Neuronal stem cell (in vitro differentiated cells): ENCODE measurements at regions not wholly inside any gene's neighbourhood (a gene's known extent, or its start where the extent isn't known, plus 50 kb on each side); places are given as distances from the start of the nearest gene placed in this dataset.

ENCODE experiments used
- DNase-seq: peaks from one replicate; pipeline ENCODE4 v3.0.0-alpha.2; 2013; ENCODE audit warnings: low spot score
- H2AFZ ChIP-seq: one replicate; pipeline ENCODE4 v1.6.1; 2013; ENCODE audit warnings: mild to moderate bottlenecking, low read length, inconsistent platforms
- H2AK5ac ChIP-seq: 2 replicates; pipeline ENCODE4 v1.6.1; 2013; ENCODE audit warnings: low read depth, mild to moderate bottlenecking, inconsistent platforms, low read length, moderate library complexity, mixed read lengths
- H2BK120ac ChIP-seq: 2 replicates; pipeline ENCODE4 v1.6.1; 2013; ENCODE audit warnings: low read depth, mild to moderate bottlenecking, inconsistent platforms, low read length, moderate library complexity, mixed read lengths
- H2BK12ac ChIP-seq: one replicate; pipeline ENCODE4 v1.6.1; 2013; ENCODE audit warnings: low read length, inconsistent platforms
- H2BK15ac ChIP-seq: 2 replicates; pipeline ENCODE4 v1.6.1; 2013; ENCODE audit warnings: mild to moderate bottlenecking, low read length, inconsistent platforms, mixed read lengths
- H2BK5ac ChIP-seq: one replicate; pipeline ENCODE4 v1.6.1; 2013; ENCODE audit warnings: inconsistent platforms, mild to moderate bottlenecking, low read length, moderate library complexity
- H3K14ac ChIP-seq: one replicate; pipeline ENCODE4 v1.6.1; 2013; ENCODE audit warnings: low read length, inconsistent platforms
- H3K18ac ChIP-seq: 2 replicates; pipeline ENCODE4 v1.6.1; 2013; ENCODE audit warnings: low read length, inconsistent platforms
- H3K23ac ChIP-seq: 2 replicates; pipeline ENCODE4 v1.6.1; 2013; ENCODE audit warnings: low read depth, mild to moderate bottlenecking, mixed read lengths, low read length, inconsistent platforms; ENCODE audit not compliant: poor library complexity
- H3K27ac ChIP-seq: replicated peaks from 3 replicates; pipeline ENCODE4 v1.5.1; 2013; ENCODE audit warnings: low read length, inconsistent platforms
- H3K27me3 ChIP-seq, 3 experiments: 2 replicates each; pipeline ENCODE4 v1.6.1; 2013; ENCODE audit warnings: low read length in 3 of 3, mild to moderate bottlenecking in 2 of 3, inconsistent platforms in 1 of 3, low read depth in 1 of 3, mixed read lengths in 1 of 3, moderate library complexity in 1 of 3; ENCODE audit not compliant: control insufficient read depth in 3 of 3, insufficient read depth in 3 of 3
- H3K36me3 ChIP-seq, 2 donors: replicated peaks in 1 of 2; 2 replicates each; pipeline ENCODE4 v1.6.1; 2013; ENCODE audit warnings: low read length in 2 of 2; ENCODE audit not compliant: control insufficient read depth in 2 of 2, insufficient read depth in 2 of 2
- H3K4ac ChIP-seq: 2 replicates; pipeline ENCODE4 v1.6.1; 2013; ENCODE audit warnings: inconsistent platforms, mild to moderate bottlenecking, low read length, moderate library complexity
- H3K4me1 ChIP-seq, 2 donors: 1 replicate in 1 of 2; 2 replicates in 1 of 2; pipeline ENCODE4 v1.6.1; 2013; ENCODE audit warnings: low read length in 2 of 2, low read depth in 1 of 2; ENCODE audit not compliant: control insufficient read depth in 2 of 2, insufficient read depth in 1 of 2
- H3K4me2 ChIP-seq: one replicate; pipeline ENCODE4 v1.6.1; 2013; ENCODE audit warnings: mild to moderate bottlenecking, low read length, inconsistent platforms; ENCODE audit not compliant: insufficient read depth, poor library complexity, severe bottlenecking
- H3K4me3 ChIP-seq, 2 donors: 2 replicates each; pipeline ENCODE4 v1.5.1; 2013; ENCODE audit warnings: low read length in 2 of 2, mild to moderate bottlenecking in 2 of 2, inconsistent platforms in 1 of 2, moderate library complexity in 1 of 2
- H3K79me1 ChIP-seq: one replicate; pipeline ENCODE4 v1.6.1; 2013; ENCODE audit warnings: low read depth, mild to moderate bottlenecking, inconsistent platforms, low read length, moderate library complexity
- H3K9ac ChIP-seq: one replicate; pipeline ENCODE4 v1.6.1; 2013; ENCODE audit warnings: mild to moderate bottlenecking, low read depth, low read length, inconsistent platforms; ENCODE audit not compliant: poor library complexity
- H3K9me3 ChIP-seq, 2 donors: replicated peaks in 1 of 2; 2 replicates each; pipeline versions ENCODE3 to v1.6.1; 2013; ENCODE audit warnings: low read length in 2 of 2, mild to moderate bottlenecking in 2 of 2, inconsistent platforms in 1 of 2, low read depth in 1 of 2, mixed read lengths in 1 of 2, moderate library complexity in 1 of 2; ENCODE audit not compliant: control insufficient read depth in 2 of 2, insufficient read depth in 1 of 2
- H4K8ac ChIP-seq: one replicate; pipeline ENCODE4 v1.6.1; 2013; ENCODE audit warnings: low read depth, mild to moderate bottlenecking, inconsistent platforms, low read length, moderate library complexity
- H4K91ac ChIP-seq: one replicate; pipeline ENCODE4 v1.6.1; 2013; ENCODE audit warnings: low read length, low read depth, mild to moderate bottlenecking, inconsistent platforms; ENCODE audit not compliant: poor library complexity
- WGBS, 2 donors: extraction: QIAGEN DNeasy Blood & Tissue Kit; methylation state at CpG; one replicate each; pipeline ENCODE4 v1.1.7; 2013; ENCODE audit warnings: missing lambda C conversion rate in 2 of 2, mixed read lengths in 1 of 2; ENCODE audit not compliant: insufficient read length in 2 of 2, insufficient replicate concordance in 1 of 2; ENCODE audit errors: extremely low coverage in 2 of 2; 5-methylcytosine and 5-hydroxymethylcytosine counted together

- Histone ChIP-seq H2BK15ac (no peak overlapping the region), H3K27ac (no peak overlapping the region), H4K91ac (no peak overlapping the region), H3K4ac (no peak overlapping the region), H2BK120ac (no peak overlapping the region), H3K36me3 (no peaks in the 10 kb centered on the region), H2AK5ac (no peak overlapping the region), H3K18ac (no peak overlapping the region), H3K27me3 (no peaks in the 10 kb centered on the region), H4K8ac (no peak overlapping the region), H3K14ac (no peak overlapping the region), H3K4me2 (no peak overlapping the region), H2BK5ac (no peak overlapping the region), H3K4me3 (no peak overlapping the region), H3K79me1 (no peaks in the 10 kb centered on the region), H2BK12ac (no peak overlapping the region), H2AFZ (no peak overlapping the region), H3K4me1 (no peaks in the 10 kb centered on the region), H3K23ac (no peak overlapping the region), H3K9me3 (no peaks in the 10 kb centered on the region), H3K9ac (no peak overlapping the region)
- no CpG with 5 or more reads among the region's 5 CpGs for WGBS, 2 donors
- no peak for DNase-seq
Measured at GRCh38 chr1:238475712-238476111, 585.0 kb upstream of the ZP4 start.

- H3K4me3 ChIP-seq = no peak overlapping the region
- H3K4me1 ChIP-seq = no peaks in the 10 kb centered on the region
- H2AK5ac ChIP-seq = no peak overlapping the region
- H3K27ac ChIP-seq = no peak overlapping the region
- no peak overlapping the region for H3K23ac ChIP-seq
- H3K9ac ChIP-seq = no peak overlapping the region
- H3K14ac ChIP-seq = no peak overlapping the region
- no peak overlapping the region for H3K4me2 ChIP-seq
- H3K36me3 ChIP-seq = no peaks in the 10 kb centered on the region
- no peak for DNase-seq
- H2BK12ac ChIP-seq = no peak overlapping the region
- no peak overlapping the region for H2BK15ac ChIP-seq
- H3K18ac ChIP-seq = no peak overlapping the region
- H4K91ac ChIP-seq = no peak overlapping the region
- H3K27me3 ChIP-seq = no peaks in the 10 kb centered on the region
- no peak overlapping the region for H2BK120ac ChIP-seq
- WGBS, 2 donors = no CpG with 5 or more reads among the region's 3 CpGs
- no peak overlapping the region for H4K8ac ChIP-seq
- no peak overlapping the region for H2BK5ac ChIP-seq
- H3K79me1 ChIP-seq = no peaks in the 10 kb centered on the region
- no peak overlapping the region for H3K4ac ChIP-seq
- H3K9me3 ChIP-seq = no peaks in the 10 kb centered on the region
- no peak overlapping the region for H2AFZ ChIP-seq
Measured at GRCh38 chr1:238474263-238474662, 583.5 kb upstream of the ZP4 start.

- Histone ChIP-seq H2AK5ac (no peak overlapping the region), H3K9ac (no peak overlapping the region), H2BK5ac (no peak overlapping the region), H2BK12ac (no peak overlapping the region), H2BK15ac (no peak overlapping the region), H3K27ac (no peak overlapping the region), H4K91ac (no peak overlapping the region), H3K4me2 (no peak overlapping the region), H3K18ac (no peak overlapping the region), H3K4ac (no peak overlapping the region), H3K9me3 (no peaks in the 10 kb centered on the region), H4K8ac (no peak overlapping the region), H3K23ac (no peak overlapping the region), H3K4me1 (peaks cover 0 to 3% of the 10 kb centered on the region in 2 donors), H3K4me3 (no peak overlapping the region), H3K36me3 (no peaks in the 10 kb centered on the region), H3K27me3 (no peaks in the 10 kb centered on the region), H3K14ac (no peak overlapping the region), H2AFZ (peak overlapping the region; percentile 46), H2BK120ac (no peak overlapping the region), H3K79me1 (no peaks in the 10 kb centered on the region)
- WGBS, 2 donors = no CpG with 5 or more reads among the region's 4 CpGs
- no peak for DNase-seq
Measured at GRCh38 chr1:238469146-238469631, 578.5 kb upstream of the ZP4 start.

- H3K79me1 ChIP-seq = no peaks in the 10 kb centered on the region
- H2AFZ ChIP-seq = no peak overlapping the region
- no peak overlapping the region for H2BK12ac ChIP-seq
- H3K9me3 ChIP-seq = no peaks in the 10 kb centered on the region
- no peaks in the 10 kb centered on the region for H3K36me3 ChIP-seq
- H3K4ac ChIP-seq = no peak overlapping the region
- no peak overlapping the region for H3K18ac ChIP-seq
- no peak overlapping the region for H3K14ac ChIP-seq
- H3K9ac ChIP-seq = no peak overlapping the region
- H2AK5ac ChIP-seq = no peak overlapping the region
- no peak overlapping the region for H3K23ac ChIP-seq
- no peak overlapping the region for H2BK5ac ChIP-seq
- no peak overlapping the region for H2BK15ac ChIP-seq
- no peak overlapping the region for H4K8ac ChIP-seq
- no peak overlapping the region for H4K91ac ChIP-seq
- no peak overlapping the region for H3K4me2 ChIP-seq
- no peak overlapping the region for H2BK120ac ChIP-seq
- H3K27me3 ChIP-seq = no peaks in the 10 kb centered on the region
- DNase-seq = no peak
- no peak overlapping the region for H3K27ac ChIP-seq
- WGBS, 2 donors = no CpG with 5 or more reads among the region's 6 CpGs
- H3K4me3 ChIP-seq = no peak overlapping the region
- peaks cover 0 to 3% of the 10 kb centered on the region in 2 donors for H3K4me1 ChIP-seq
Measured at GRCh38 chr1:238468068-238468467, 577.3 kb upstream of the ZP4 start.
